Trophoblast cell (in vitro differentiated cells and primary cell): ENCODE measurements at regions not wholly inside any gene's neighbourhood (a gene's known extent, or its start where the extent isn't known, plus 50 kb on each side); places are given as distances from the start of the nearest gene placed in this dataset.

Experiments
- DNase-seq, 2 donors: peaks; one replicate each; pipeline ENCODE4 v3.0.0-alpha.2; 2016
- H2AFZ ChIP-seq: 2 replicates; pipeline ENCODE4 v1.6.1; 2013; ENCODE audit warnings: low read length, moderate library complexity, mild to moderate bottlenecking; ENCODE audit not compliant: insufficient read depth, poor library complexity
- H2AK5ac ChIP-seq: 2 replicates; pipeline ENCODE4 v1.6.1; 2013; ENCODE audit warnings: mild to moderate bottlenecking, low read length
- H2BK120ac ChIP-seq: 2 replicates; pipeline ENCODE4 v1.6.1; 2013; ENCODE audit warnings: low read length, mild to moderate bottlenecking, moderate library complexity; ENCODE audit not compliant: insufficient read depth, poor library complexity
- H2BK12ac ChIP-seq: 2 replicates; pipeline ENCODE4 v1.6.1; 2013; ENCODE audit warnings: mild to moderate bottlenecking, low read length, moderate library complexity
- H2BK5ac ChIP-seq: 2 replicates; pipeline ENCODE4 v1.6.1; 2013; ENCODE audit warnings: low read length, low read depth, moderate library complexity, mild to moderate bottlenecking; ENCODE audit not compliant: poor library complexity
- H3K14ac ChIP-seq: 2 replicates; pipeline ENCODE4 v1.6.1; 2013; ENCODE audit warnings: mild to moderate bottlenecking, low read length
- H3K18ac ChIP-seq: 2 replicates; pipeline ENCODE4 v1.6.1; 2013; ENCODE audit warnings: mild to moderate bottlenecking, low read length
- H3K23ac ChIP-seq: 2 replicates; pipeline ENCODE4 v1.6.1; 2013; ENCODE audit warnings: low read length
- H3K27ac ChIP-seq: 2 replicates; pipeline ENCODE4 v1.5.1; 2013; ENCODE audit warnings: low read depth, mild to moderate bottlenecking, inconsistent platforms, low read length, moderate library complexity
- H3K27me3 ChIP-seq: 2 replicates; pipeline ENCODE4 v1.6.1; 2013; ENCODE audit warnings: inconsistent platforms, mild to moderate bottlenecking, low read length, moderate library complexity; ENCODE audit not compliant: insufficient read depth
- H3K36me3 ChIP-seq, 2 experiments: 1 replicate in 1 of 2; 2 replicates in 1 of 2; pipeline ENCODE4 v1.6.1; 2013; ENCODE audit warnings: low read length in 2 of 2, mild to moderate bottlenecking in 2 of 2, moderate library complexity in 1 of 2; ENCODE audit not compliant: insufficient read depth in 2 of 2, control insufficient read depth in 1 of 2
- H3K4ac ChIP-seq: 2 replicates; pipeline ENCODE4 v1.6.1; 2013; ENCODE audit warnings: low read depth, mild to moderate bottlenecking, low read length, moderate library complexity
- H3K4me1 ChIP-seq, 2 experiments: 1 replicate in 1 of 2; 2 replicates in 1 of 2; pipeline ENCODE4 v1.6.1; 2013; ENCODE audit warnings: low read length in 2 of 2, mild to moderate bottlenecking in 2 of 2, moderate library complexity in 1 of 2; ENCODE audit not compliant: insufficient read depth in 2 of 2, control insufficient read depth in 1 of 2
- H3K4me2 ChIP-seq: 2 replicates; pipeline ENCODE4 v1.6.1; 2013; ENCODE audit warnings: inconsistent platforms, mild to moderate bottlenecking, low read length, moderate library complexity
- H3K4me3 ChIP-seq: 2 replicates; pipeline ENCODE4 v1.5.1; 2013; ENCODE audit warnings: mild to moderate bottlenecking, low read depth, low read length, inconsistent platforms
- H3K79me1 ChIP-seq: one replicate; pipeline ENCODE4 v1.6.1; 2013; ENCODE audit warnings: low read length
- H3K79me2 ChIP-seq: 2 replicates; pipeline ENCODE4 v1.6.1; 2013; ENCODE audit warnings: low read length, mild to moderate bottlenecking; ENCODE audit not compliant: control insufficient read depth, insufficient read depth, poor library complexity
- H3K9ac ChIP-seq: 2 replicates; pipeline ENCODE4 v1.6.1; 2013; ENCODE audit warnings: mild to moderate bottlenecking, low read length
- H3K9me3 ChIP-seq: 2 replicates; pipeline ENCODE4 v1.6.1; 2013; ENCODE audit warnings: low read depth, mild to moderate bottlenecking, control low read depth, inconsistent platforms, low read length; ENCODE audit not compliant: insufficient read depth
- H4K12ac ChIP-seq: 2 replicates; pipeline ENCODE4 v1.6.1; 2013; ENCODE audit warnings: low read depth, mild to moderate bottlenecking, low read length, moderate library complexity
- H4K8ac ChIP-seq: 2 replicates; pipeline ENCODE4 v1.6.1; 2013; ENCODE audit warnings: low read depth, mild to moderate bottlenecking, low read length, moderate library complexity
- H4K91ac ChIP-seq: one replicate; pipeline ENCODE4 v1.6.1; 2013; ENCODE audit warnings: low read depth, mild to moderate bottlenecking, low read length, moderate library complexity
- WGBS: extraction: QIAGEN DNeasy Blood & Tissue Kit; methylation state at CpG from one replicate; pipeline ENCODE4 v1.1.7; 2013; ENCODE audit warnings: missing lambda C conversion rate; ENCODE audit not compliant: insufficient read length, insufficient coverage; ENCODE audit errors: extremely low coverage; 5-methylcytosine and 5-hydroxymethylcytosine counted together

DNA sequence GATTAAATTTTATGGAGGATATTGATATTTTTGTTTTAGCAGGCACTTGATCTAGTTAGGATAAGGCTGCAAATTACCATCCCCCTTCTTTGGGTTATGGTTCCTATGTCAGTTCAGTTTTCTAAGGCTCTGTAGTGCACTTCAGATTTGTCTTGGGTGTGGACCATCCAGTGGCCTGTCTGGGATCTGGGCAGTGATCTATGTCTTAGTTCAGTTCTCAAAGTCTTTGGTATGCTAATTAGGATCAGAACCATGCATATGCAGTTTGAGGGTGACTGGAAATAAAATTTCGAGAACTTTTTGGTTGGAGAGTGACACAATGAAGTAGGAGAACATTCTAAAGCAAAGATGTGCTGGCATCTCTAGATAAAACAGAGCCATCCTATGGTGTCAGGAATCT is 388.2 kb downstream of the MID1IP1 start:
- H2AFZ ChIP-seq = no peak overlapping the region
- H3K23ac ChIP-seq = no peak overlapping the region
- H3K4me2 ChIP-seq = no peak overlapping the region

DNA sequence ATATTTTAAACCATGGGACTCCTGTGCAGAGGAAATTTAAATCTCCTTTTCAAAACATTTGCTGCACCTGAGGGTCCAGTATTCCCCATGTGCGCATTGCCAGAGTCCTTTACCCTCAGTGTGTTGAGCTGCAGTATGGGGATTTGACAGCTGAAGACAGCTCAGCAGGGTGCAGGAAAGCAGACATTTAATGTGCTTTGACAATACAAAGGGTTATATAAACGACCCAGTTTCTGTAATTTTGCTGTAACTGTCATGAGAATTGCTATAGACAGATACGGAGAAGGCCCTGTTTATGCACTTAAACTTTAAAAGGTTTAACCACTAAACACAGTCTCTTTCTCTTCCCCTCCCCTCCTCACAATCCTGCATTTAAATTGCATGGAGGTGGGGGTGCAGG is 393.4 kb downstream of the MID1IP1 start:
- no peak overlapping the region for H2BK12ac ChIP-seq
- WGBS = no CpG with 5 or more reads among the region's 3 CpGs
- H3K27ac ChIP-seq = no peak overlapping the region

More for the DNA sequence above, 388.2 kb downstream of the MID1IP1 start:
- no peaks in the 10 kb centered on the region for H3K27me3 ChIP-seq
- H3K18ac ChIP-seq = no peak overlapping the region
- no peak overlapping the region for H4K8ac ChIP-seq
- no peak overlapping the region for H3K27ac ChIP-seq
- no peak overlapping the region for H2BK120ac ChIP-seq
- no peak overlapping the region for H3K9ac ChIP-seq
- WGBS = no CpG with 5 or more reads among the region's 1 CpG
- no peak overlapping the region for H2AK5ac ChIP-seq
- H3K4ac ChIP-seq = no peak overlapping the region
- no peaks in the 10 kb centered on the region for H3K4me1 ChIP-seq
- no peak overlapping the region for H2BK12ac ChIP-seq
- no peak overlapping the region for H3K4me3 ChIP-seq
- H3K9me3 ChIP-seq = peaks cover 3% of the 10 kb centered on the region
- H4K12ac ChIP-seq = no peak overlapping the region
- H3K79me1 ChIP-seq = no peaks in the 10 kb centered on the region
- no peak for DNase-seq
- no peak overlapping the region for H2BK5ac ChIP-seq
- H3K79me2 ChIP-seq = no peaks in the 10 kb centered on the region
- no peak overlapping the region for H4K91ac ChIP-seq
- H3K14ac ChIP-seq = no peak overlapping the region
- H3K36me3 ChIP-seq = no peaks in the 10 kb centered on the region

GRCh38 chrX:39195156-39195555 is 393.9 kb downstream of the MID1IP1 start:
- Histone ChIP-seq H3K9me3 (no peaks in the 10 kb centered on the region), H3K23ac (no peak overlapping the region)

More for the DNA sequence above, 393.4 kb downstream of the MID1IP1 start:
- Histone ChIP-seq H3K9ac (no peak overlapping the region), H2BK5ac (no peak overlapping the region), H3K79me1 (no peaks in the 10 kb centered on the region), H3K23ac (no peak overlapping the region), H3K4me1 (peaks cover 0 to 4% of the 10 kb centered on the region in 2 experiments), H3K4ac (no peak overlapping the region), H2BK120ac (no peak overlapping the region), H4K8ac (no peak overlapping the region), H4K12ac (no peak overlapping the region), H3K18ac (no peak overlapping the region), H2AFZ (no peak overlapping the region), H3K27me3 (no peaks in the 10 kb centered on the region), H3K79me2 (no peaks in the 10 kb centered on the region), H2AK5ac (no peak overlapping the region), H3K9me3 (no peaks in the 10 kb centered on the region), H3K4me2 (no peak overlapping the region), H3K14ac (no peak overlapping the region), H3K36me3 (no peaks in the 10 kb centered on the region), H4K91ac (no peak overlapping the region), H3K4me3 (no peak overlapping the region)
- no peak for DNase-seq

GRCh38 chrX:39196192-39197102 is 395.2 kb downstream of the MID1IP1 start:
- Histone ChIP-seq H2AK5ac (no peak overlapping the region), H2BK120ac (no peak overlapping the region), H3K23ac (no peak overlapping the region), H4K12ac (no peak overlapping the region), H4K8ac (no peak overlapping the region), H4K91ac (no peak overlapping the region), H2BK5ac (no peak overlapping the region), H3K9me3 (no peaks in the 10 kb centered on the region), H2BK12ac (no peak overlapping the region), H3K27me3 (no peaks in the 10 kb centered on the region), H3K9ac (no peak overlapping the region), H3K4me1 (peaks cover 0 to 4% of the 10 kb centered on the region in 2 experiments), H3K27ac (no peak overlapping the region), H3K4me2 (no peak overlapping the region), H3K79me1 (no peaks in the 10 kb centered on the region), H3K79me2 (no peaks in the 10 kb centered on the region), H3K4ac (no peak overlapping the region), H2AFZ (no peak overlapping the region), H3K4me3 (no peak overlapping the region), H3K18ac (no peak overlapping the region), H3K14ac (no peak overlapping the region), H3K36me3 (no peaks in the 10 kb centered on the region)
- no CpG with 5 or more reads among the region's 10 CpGs for WGBS
- DNase-seq = peak; percentile 22 to 66

More at GRCh38 chrX:39195156-39195555, 393.9 kb downstream of the MID1IP1 start:
- Histone ChIP-seq H3K14ac (no peak overlapping the region), H2BK12ac (no peak overlapping the region), H3K18ac (no peak overlapping the region), H3K79me1 (no peaks in the 10 kb centered on the region), H3K4me1 (peaks cover 0 to 4% of the 10 kb centered on the region in 2 experiments), H2BK5ac (no peak overlapping the region), H3K79me2 (no peaks in the 10 kb centered on the region), H3K4me3 (no peak overlapping the region), H3K4ac (no peak overlapping the region), H3K4me2 (no peak overlapping the region), H2AK5ac (no peak overlapping the region), H4K91ac (no peak overlapping the region), H3K9ac (no peak overlapping the region), H3K27me3 (no peaks in the 10 kb centered on the region), H2BK120ac (no peak overlapping the region), H4K8ac (no peak overlapping the region), H4K12ac (no peak overlapping the region), H3K36me3 (no peaks in the 10 kb centered on the region), H2AFZ (no peak overlapping the region), H3K27ac (no peak overlapping the region)
- WGBS = no CpG with 5 or more reads among the region's 7 CpGs
- DNase-seq = no peak
